Choroid plexus epithelial cell (primary cell): ENCODE measurements at regions not wholly inside any gene's neighbourhood (a gene's known extent, or its start where the extent isn't known, plus 50 kb on each side); places are given as distances from the start of the nearest gene placed in this dataset.

ENCODE experiments used
- DNase-seq: peaks from one replicate; pipeline ENCODE4 v3.0.0-alpha.2; 2010; ENCODE audit warnings: low read depth
- H3K4me3 ChIP-seq: 2 replicates; pipeline ENCODE4 v1.5.1; 2011; ENCODE audit warnings: low read depth, mild to moderate bottlenecking, control low read depth, low read length, moderate library complexity
- TF ChIP-seq, protein P1 (sequence below): conservative IDR thresholded peaks from 2 replicates; pipeline ENCODE4 v1.5.1; 2011; ENCODE audit warnings: low read depth, mild to moderate bottlenecking, control low read depth, inconsistent platforms, low read length, moderate library complexity

DNA sequence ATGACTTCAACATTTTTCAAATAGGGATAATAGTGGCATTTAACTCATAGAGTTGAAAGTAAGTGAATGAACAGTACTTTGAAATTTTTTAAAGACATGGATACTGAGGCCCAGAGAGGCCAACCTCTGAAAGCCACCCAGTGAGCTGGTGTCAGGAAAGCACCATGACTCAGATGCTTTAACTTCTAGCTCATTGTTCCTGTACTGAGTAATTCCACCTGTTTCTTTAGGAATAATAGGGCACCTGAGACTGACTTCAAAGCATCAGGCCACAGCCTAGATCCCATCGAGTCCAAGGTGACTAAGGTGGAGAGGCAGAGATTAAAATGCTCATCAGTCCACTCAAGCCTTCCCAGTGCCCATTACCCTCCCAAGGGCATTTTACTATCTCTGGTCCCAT is 491.8 kb upstream of the TENM4 start:
- TF ChIP-seq, protein P1, sequence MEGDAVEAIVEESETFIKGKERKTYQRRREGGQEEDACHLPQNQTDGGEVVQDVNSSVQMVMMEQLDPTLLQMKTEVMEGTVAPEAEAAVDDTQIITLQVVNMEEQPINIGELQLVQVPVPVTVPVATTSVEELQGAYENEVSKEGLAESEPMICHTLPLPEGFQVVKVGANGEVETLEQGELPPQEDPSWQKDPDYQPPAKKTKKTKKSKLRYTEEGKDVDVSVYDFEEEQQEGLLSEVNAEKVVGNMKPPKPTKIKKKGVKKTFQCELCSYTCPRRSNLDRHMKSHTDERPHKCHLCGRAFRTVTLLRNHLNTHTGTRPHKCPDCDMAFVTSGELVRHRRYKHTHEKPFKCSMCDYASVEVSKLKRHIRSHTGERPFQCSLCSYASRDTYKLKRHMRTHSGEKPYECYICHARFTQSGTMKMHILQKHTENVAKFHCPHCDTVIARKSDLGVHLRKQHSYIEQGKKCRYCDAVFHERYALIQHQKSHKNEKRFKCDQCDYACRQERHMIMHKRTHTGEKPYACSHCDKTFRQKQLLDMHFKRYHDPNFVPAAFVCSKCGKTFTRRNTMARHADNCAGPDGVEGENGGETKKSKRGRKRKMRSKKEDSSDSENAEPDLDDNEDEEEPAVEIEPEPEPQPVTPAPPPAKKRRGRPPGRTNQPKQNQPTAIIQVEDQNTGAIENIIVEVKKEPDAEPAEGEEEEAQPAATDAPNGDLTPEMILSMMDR: no peak
- no peak overlapping the region for H3K4me3 ChIP-seq
- DNase-seq: no peak

DNA sequence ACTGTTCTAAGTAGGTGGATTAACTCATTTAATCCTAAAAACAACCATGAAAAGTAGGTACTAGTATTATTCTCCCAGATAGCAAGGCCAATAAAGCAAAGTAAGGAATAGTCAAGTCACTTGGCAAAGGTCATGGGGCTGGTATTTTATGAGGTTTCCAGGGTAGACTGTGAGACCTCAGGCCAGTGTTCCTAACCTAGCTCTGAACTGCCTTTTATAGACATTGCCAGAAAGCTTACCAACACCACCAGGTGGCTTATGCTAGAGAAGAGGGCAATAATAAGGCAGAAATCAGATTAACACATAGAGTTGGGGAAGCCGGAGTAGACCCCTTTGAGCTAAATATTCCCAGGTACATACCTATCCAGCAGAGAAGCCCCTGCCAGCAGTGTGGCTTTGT is 490.9 kb upstream of the TENM4 start:
- H3K4me3 ChIP-seq: no peak overlapping the region
- TF ChIP-seq, protein P1: no peak
- no peak for DNase-seq

DNA sequence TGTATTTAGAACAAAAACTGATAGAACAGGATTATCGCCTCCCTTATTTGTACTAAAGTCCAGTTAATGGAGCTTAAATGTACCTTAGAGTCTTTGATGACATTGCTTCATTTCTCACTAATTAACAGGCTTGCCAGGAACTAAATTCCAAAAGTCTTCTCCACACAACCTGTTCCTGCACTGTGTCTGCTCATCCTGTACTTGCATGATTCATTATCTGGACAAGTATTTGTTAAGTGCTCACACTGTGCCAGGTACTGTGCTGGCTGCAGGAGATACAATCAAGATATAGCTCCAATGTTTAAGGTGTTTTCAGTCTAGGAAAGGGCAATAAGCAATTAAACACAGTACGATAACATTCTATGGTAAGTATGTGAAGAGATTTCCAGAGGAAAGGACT is 485.9 kb upstream of the TENM4 start:
- no peak for DNase-seq
- no peak overlapping the region for H3K4me3 ChIP-seq
- TF ChIP-seq, protein P1: no peak

DNA sequence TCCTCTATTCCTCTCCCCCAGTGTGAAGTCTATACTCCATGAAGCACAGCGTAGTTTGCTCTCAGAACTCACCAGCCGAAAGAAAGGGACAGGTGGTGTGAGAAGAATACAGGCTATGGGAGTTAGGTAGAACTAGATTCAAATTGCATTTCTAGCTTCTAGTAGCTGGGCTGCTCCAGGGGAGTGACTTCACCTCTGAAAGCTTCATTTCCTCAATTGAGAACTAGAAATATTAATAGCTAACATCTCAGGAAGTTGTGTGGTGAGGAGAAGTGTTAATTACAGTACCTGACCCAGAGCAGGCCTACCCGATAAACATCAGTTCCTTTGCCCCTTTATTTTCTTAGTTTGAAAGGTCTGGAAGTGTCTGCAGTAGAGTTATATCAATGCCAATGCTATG is 484.7 kb upstream of the TENM4 start:
- no peak for DNase-seq
- TF ChIP-seq, protein P1: no peak
- H3K4me3 ChIP-seq: no peak overlapping the region

DNA sequence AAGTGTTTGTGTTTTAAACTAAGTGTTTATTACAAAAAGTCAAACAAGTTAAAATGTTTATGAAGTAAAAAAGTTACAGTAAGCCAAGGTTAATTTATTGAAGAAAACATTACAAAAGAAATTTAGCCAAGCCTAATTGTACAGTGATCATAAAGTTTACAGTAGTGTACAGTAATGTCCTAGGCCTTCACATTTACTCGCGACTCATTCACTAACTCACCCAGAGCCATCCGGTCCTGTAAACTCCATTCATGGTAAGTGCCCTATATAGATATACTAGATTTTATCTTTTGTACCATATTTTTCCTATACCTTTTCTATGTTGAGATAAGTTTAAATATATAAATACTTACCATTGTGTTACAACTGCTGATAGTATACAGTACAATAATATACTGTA is 481.8 kb upstream of the TENM4 start:
- H3K4me3 ChIP-seq: no peak overlapping the region
- TF ChIP-seq, protein P1: no peak
- no peak for DNase-seq

DNA sequence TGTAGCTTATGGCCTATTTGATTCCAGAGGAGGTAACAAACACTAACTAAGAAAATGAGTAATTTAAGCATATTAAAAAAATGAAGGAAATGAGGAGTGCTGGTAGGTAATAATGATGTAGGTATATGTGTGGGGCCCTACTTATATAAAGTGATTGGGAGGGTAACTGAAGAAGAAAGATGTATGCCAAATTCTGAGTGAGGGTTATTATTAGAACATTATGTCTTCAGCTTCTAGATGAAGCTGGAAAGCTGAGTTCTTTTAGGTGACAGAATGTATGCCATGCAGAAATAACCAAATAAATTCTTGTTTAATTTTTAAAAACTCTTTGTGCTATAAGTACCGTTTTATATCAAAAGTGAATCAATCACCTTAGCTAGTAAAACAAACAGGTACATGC is 479.6 kb upstream of the TENM4 start:
- TF ChIP-seq, protein P1: no peak
- no peak overlapping the region for H3K4me3 ChIP-seq
- DNase-seq: no peak

DNA sequence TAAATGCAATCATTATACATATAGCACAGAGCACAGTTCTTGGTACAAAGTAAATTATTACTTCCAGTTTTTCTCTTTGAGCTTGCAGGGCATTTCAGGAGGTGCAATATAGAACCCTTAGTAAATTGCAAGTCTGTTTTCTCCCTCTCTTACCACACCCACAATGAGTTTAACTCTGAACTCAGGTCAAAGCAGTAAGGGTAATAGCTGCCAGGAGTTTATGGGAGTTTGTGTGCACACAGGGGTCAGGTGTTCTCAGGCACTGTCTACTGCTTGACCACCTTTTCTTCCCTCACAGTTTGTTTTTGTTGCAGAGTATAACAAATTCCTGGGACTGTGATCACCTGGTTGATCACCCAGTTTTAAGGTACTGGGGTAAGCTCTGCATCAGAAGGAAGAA is 478.5 kb upstream of the TENM4 start:
- H3K4me3 ChIP-seq: no peak overlapping the region
- TF ChIP-seq, protein P1: no peak
- no peak for DNase-seq
